Omental fat pad (tissue), 3 donors: ENCODE measurements at regions not wholly inside any gene's neighbourhood (a gene's known extent, or its start where the extent isn't known, plus 50 kb on each side); places are given as distances from the start of the nearest gene placed in this dataset.

ENCODE experiments used
- ATAC-seq: fragments of 150-250 bp; one replicate; pipeline ENCODE4 v1.9.1; 2016; ENCODE audit warnings: mild to moderate bottlenecking, moderate library complexity; ENCODE audit not compliant: low FRiP score
- DNase-seq: peaks from one replicate; pipeline ENCODE4 v3.0.0-alpha.2; 2019; ENCODE audit warnings: low spot score
- CTCF ChIP-seq, 3 donors: fragments of 450-650 bp; IDR thresholded peaks; one replicate each; pipeline ENCODE4 v1.5.1; 2016 to 2017; ENCODE audit warnings: antibody characterized with exemption in 3 of 3, mild to moderate bottlenecking in 3 of 3, moderate library complexity in 2 of 3

GRCh38 chr11:80144897-80145594, 704.2 kb upstream of the TENM4 start:
- no peak for ATAC-seq
- TF ChIP-seq CTCF (IDR thresholded peaks at IDR 0.05) = no peak
- no peak for DNase-seq

GRCh38 chr11:80136991-80137390, 696.2 kb upstream of the TENM4 start:
- no peak for TF ChIP-seq CTCF (IDR thresholded peaks at IDR 0.05)
- no peak for DNase-seq
- no peak for ATAC-seq

GRCh38 chr11:80129396-80129795, 688.6 kb upstream of the TENM4 start:
- TF ChIP-seq CTCF (IDR thresholded peaks at IDR 0.05) = no peak
- DNase-seq = no peak
- no peak for ATAC-seq

- ATAC-seq (no peak), DNase-seq (no peak)
- TF ChIP-seq CTCF (IDR thresholded peaks at IDR 0.05) = no peak
Measured at GRCh38 chr11:80122211-80122610, 681.4 kb upstream of the TENM4 start.

- no peak for TF ChIP-seq CTCF (IDR thresholded peaks at IDR 0.05)
- ATAC-seq (no peak), DNase-seq (no peak)
Measured at GRCh38 chr11:80118073-80118472, 677.2 kb upstream of the TENM4 start.

GRCh38 chr11:80116796-80117195, 676.0 kb upstream of the TENM4 start:
- DNase-seq (no peak), ATAC-seq (no peak)
- no peak for TF ChIP-seq CTCF (IDR thresholded peaks at IDR 0.05)

GRCh38 chr11:80109652-80110051, 668.8 kb upstream of the TENM4 start:
- no peak for TF ChIP-seq CTCF (IDR thresholded peaks at IDR 0.05)
- ATAC-seq = no peak
- no peak for DNase-seq
